ENCODE measurements at regions not wholly inside any gene's neighbourhood (a gene's known extent, or its start where the extent isn't known, plus 50 kb on each side); places are given as distances from the start of the nearest gene placed in this dataset.

- Histone ChIP-seq H3K9me3 (replicated peaks in 1 of 11) (no peaks in the 10 kb centered on the region), H3K27me3 (no peaks in the 10 kb centered on the region), H3K4me3 (no peak overlapping the region), H3K4me2 (no peak overlapping the region), H3K4me1 (no peaks in the 10 kb centered on the region), H3K9ac (no peak overlapping the region), H3K36me3 (no peaks in the 10 kb centered on the region), H3K27ac (no peak overlapping the region), H4K20me1 (no peaks in the 10 kb centered on the region)
- TF ChIP-seq Cebpa-rat (IDR thresholded peaks at IDR 0.05), result no peak
Observed at GRCh38 chr4:156710365-156711192, 261.0 kb downstream of the PDGFC start.

- Histone ChIP-seq H3K27me3 (no peaks in the 10 kb centered on the region), H3K9me3 (replicated peaks in 1 of 11) (no peaks in the 10 kb centered on the region)
Observed at GRCh38 chr4:156705311-156705710, 266.3 kb downstream of the PDGFC start.

GRCh38 chr4:156695163-156695562 lies 276.4 kb downstream of the PDGFC start:
- no peaks in the 10 kb centered on the region for H3K36me3 ChIP-seq
- H4K20me1 ChIP-seq, result no peaks in the 10 kb centered on the region
- H3K9ac ChIP-seq, result no peak overlapping the region
- no peak overlapping the region for H3K4me2 ChIP-seq
- no peak overlapping the region for H3K27ac ChIP-seq
- H3K9me3 ChIP-seq (replicated peaks in 1 of 11), result no peaks in the 10 kb centered on the region
- no peak overlapping the region for H3K4me3 ChIP-seq
- H3K27me3 ChIP-seq, result no peaks in the 10 kb centered on the region
- no peak for TF ChIP-seq Cebpa-rat (IDR thresholded peaks at IDR 0.05)
- peaks cover 0 to 9% (median 0%) of the 10 kb centered on the region in 10 experiments; a peak in 2 of 20 replicates for H3K4me1 ChIP-seq

More at GRCh38 chr4:156705311-156705710, 266.3 kb downstream of the PDGFC start:
- H3K4me2 ChIP-seq, result no peak overlapping the region
- no peaks in the 10 kb centered on the region for H4K20me1 ChIP-seq
- H3K9ac ChIP-seq, result no peak overlapping the region
- H3K36me3 ChIP-seq, result no peaks in the 10 kb centered on the region
- H3K27ac ChIP-seq, result no peak overlapping the region
- no peak overlapping the region for H3K4me3 ChIP-seq
- no peak for TF ChIP-seq Cebpa-rat (IDR thresholded peaks at IDR 0.05)
- no peaks in the 10 kb centered on the region for H3K4me1 ChIP-seq

- no peaks in the 10 kb centered on the region for H3K9me3 ChIP-seq (replicated peaks in 1 of 11)
- H3K4me2 ChIP-seq, result no peak overlapping the region
- TF ChIP-seq Cebpa-rat (IDR thresholded peaks at IDR 0.05), result no peak
- H3K36me3 ChIP-seq, result no peaks in the 10 kb centered on the region
- peaks cover 0 to 9% (median 0%) of the 10 kb centered on the region in 10 experiments; a peak in 2 of 20 replicates for H3K4me1 ChIP-seq
- H4K20me1 ChIP-seq, result no peaks in the 10 kb centered on the region
- no peak overlapping the region for H3K4me3 ChIP-seq
- H3K27me3 ChIP-seq, result no peaks in the 10 kb centered on the region
- H3K9ac ChIP-seq, result no peak overlapping the region
- H3K27ac ChIP-seq, result no peak overlapping the region
Observed at GRCh38 chr4:156694413-156694812, 277.2 kb downstream of the PDGFC start.

GRCh38 chr4:156693557-156693956 lies 278.0 kb downstream of the PDGFC start:
- no peak overlapping the region for H3K27ac ChIP-seq
- TF ChIP-seq Cebpa-rat (IDR thresholded peaks at IDR 0.05), result no peak

GRCh38 chr4:156692016-156692415 lies 279.6 kb downstream of the PDGFC start:
- TF ChIP-seq Cebpa-rat (IDR thresholded peaks at IDR 0.05), result no peak
- Histone ChIP-seq H3K4me1 (peaks cover 0 to 9% (median 0%) of the 10 kb centered on the region in 10 experiments; a peak in 2 of 20 replicates), H3K4me2 (no peak overlapping the region), H3K4me3 (no peak overlapping the region), H3K9ac (no peak overlapping the region), H3K9me3 (replicated peaks in 1 of 11) (no peaks in the 10 kb centered on the region), H4K20me1 (no peaks in the 10 kb centered on the region), H3K27me3 (no peaks in the 10 kb centered on the region), H3K36me3 (no peaks in the 10 kb centered on the region), H3K27ac (no peak overlapping the region)

More at GRCh38 chr4:156693557-156693956, 278.0 kb downstream of the PDGFC start:
- Histone ChIP-seq H3K27me3 (no peaks in the 10 kb centered on the region), H3K36me3 (no peaks in the 10 kb centered on the region), H3K9ac (no peak overlapping the region), H3K9me3 (replicated peaks in 1 of 11) (no peaks in the 10 kb centered on the region), H3K4me2 (no peak overlapping the region), H4K20me1 (no peaks in the 10 kb centered on the region), H3K4me1 (peaks cover 0 to 9% (median 0%) of the 10 kb centered on the region in 10 experiments; a peak in 2 of 20 replicates), H3K4me3 (no peak overlapping the region)

GRCh38 chr4:156690572-156690971 lies 281.0 kb downstream of the PDGFC start:
- H3K4me1 ChIP-seq, result peaks cover 0 to 2% (median 0%) of the 10 kb centered on the region in 10 experiments; a peak in 2 of 20 replicates
- TF ChIP-seq Cebpa-rat (IDR thresholded peaks at IDR 0.05), result no peak
- H3K9ac ChIP-seq, result no peak overlapping the region
- H3K4me3 ChIP-seq, result no peak overlapping the region
- H3K27me3 ChIP-seq, result no peaks in the 10 kb centered on the region
- H3K4me2 ChIP-seq, result no peak overlapping the region
- no peaks in the 10 kb centered on the region for H4K20me1 ChIP-seq
- H3K9me3 ChIP-seq (replicated peaks in 1 of 11), result no peaks in the 10 kb centered on the region
- no peak overlapping the region for H3K27ac ChIP-seq
- no peaks in the 10 kb centered on the region for H3K36me3 ChIP-seq

GRCh38 chr4:156686120-156686519 lies 285.5 kb downstream of the PDGFC start:
- no peak overlapping the region for H3K4me2 ChIP-seq
- no peaks in the 10 kb centered on the region for H3K9me3 ChIP-seq (replicated peaks in 1 of 11)
- H3K4me1 ChIP-seq, result no peaks in the 10 kb centered on the region
- H3K27me3 ChIP-seq, result no peaks in the 10 kb centered on the region
- H4K20me1 ChIP-seq, result no peaks in the 10 kb centered on the region
- no peak overlapping the region for H3K9ac ChIP-seq
- no peak for TF ChIP-seq Cebpa-rat (IDR thresholded peaks at IDR 0.05)
- no peak overlapping the region for H3K27ac ChIP-seq
- H3K36me3 ChIP-seq, result no peaks in the 10 kb centered on the region
- no peak overlapping the region for H3K4me3 ChIP-seq

- no peak for TF ChIP-seq Cebpa-rat (IDR thresholded peaks at IDR 0.05)
- no peak overlapping the region for H3K4me2 ChIP-seq
- no peaks in the 10 kb centered on the region for H3K36me3 ChIP-seq
- H3K4me1 ChIP-seq, result no peaks in the 10 kb centered on the region
- no peak overlapping the region for H3K27ac ChIP-seq
- H3K27me3 ChIP-seq, result no peaks in the 10 kb centered on the region
- H3K4me3 ChIP-seq, result no peak overlapping the region
- H3K9ac ChIP-seq, result no peak overlapping the region
- no peaks in the 10 kb centered on the region for H4K20me1 ChIP-seq
- H3K9me3 ChIP-seq (replicated peaks in 1 of 11), result no peaks in the 10 kb centered on the region
Observed at GRCh38 chr4:156685308-156685707, 286.3 kb downstream of the PDGFC start.

GRCh38 chr4:156677656-156678055 lies 293.9 kb downstream of the PDGFC start:
- no peaks in the 10 kb centered on the region for H3K36me3 ChIP-seq
- no peaks in the 10 kb centered on the region for H3K4me1 ChIP-seq
- H3K27ac ChIP-seq, result no peak overlapping the region
- TF ChIP-seq Cebpa-rat (IDR thresholded peaks at IDR 0.05), result no peak
- H3K4me3 ChIP-seq, result no peak overlapping the region
- no peaks in the 10 kb centered on the region for H4K20me1 ChIP-seq
- H3K4me2 ChIP-seq, result no peak overlapping the region
- no peak overlapping the region for H3K9ac ChIP-seq
- H3K27me3 ChIP-seq, result no peaks in the 10 kb centered on the region
- no peaks in the 10 kb centered on the region for H3K9me3 ChIP-seq (replicated peaks in 1 of 11)
